ENCODE measurements at regions not wholly inside any gene's neighbourhood (a gene's known extent, or its start where the extent isn't known, plus 50 kb on each side); places are given as distances from the start of the nearest gene placed in this dataset.
A peak's percentile ranks its signal among the peaks of the same experiment; 100 is the strongest.

DNA sequence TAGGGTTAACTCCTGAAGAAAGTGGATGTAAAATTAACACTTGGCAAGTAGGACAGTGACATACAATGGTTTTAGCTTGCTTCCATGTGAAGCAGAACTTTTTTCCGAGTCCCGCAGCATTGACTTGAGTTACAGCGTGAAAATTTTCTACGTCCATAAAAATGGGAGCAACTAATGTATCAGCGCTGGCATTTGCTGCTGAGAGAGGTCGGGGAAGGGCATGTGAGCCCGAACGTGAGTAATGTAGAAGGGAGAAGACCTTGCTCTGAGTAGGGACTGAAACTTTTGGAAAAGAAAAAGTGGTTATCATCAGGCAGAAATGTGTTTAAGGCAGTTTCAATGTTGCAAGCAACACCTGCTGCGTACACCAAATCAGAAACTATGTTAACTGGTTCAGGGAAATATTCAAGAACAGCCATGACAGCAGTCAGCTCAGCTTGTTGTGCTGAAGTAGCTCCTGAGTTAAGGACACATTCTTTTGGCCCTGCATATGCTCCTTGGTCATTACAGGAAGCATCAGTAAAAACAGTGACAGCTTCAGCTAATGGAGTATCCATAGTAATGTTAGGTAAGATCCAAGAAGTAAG lies 70.9 kb upstream of the ARL4D start:
- DNase-seq (ENCODE audit: low read depth in 1 of 2, low spot score in 2 of 2), result no peak
- H3K4me3 ChIP-seq, result no peak overlapping the region

GRCh38 chr17:43327421-43327820 lies 71.4 kb upstream of the ARL4D start:
- Histone ChIP-seq H3K9me3 (replicated peaks) (no peaks in the 10 kb centered on the region), H3K4me1 (replicated peaks) (peaks cover 7% of the 10 kb centered on the region), H3K36me3 (no peaks in the 10 kb centered on the region), H3K27ac (no peak overlapping the region), H3K4me3 (no peak overlapping the region), H3K27me3 (replicated peaks) (no peaks in the 10 kb centered on the region)
- DNase-seq (ENCODE audit: low read depth in 1 of 2, low spot score in 2 of 2), result no peak

More for the DNA sequence above, 70.9 kb upstream of the ARL4D start:
- Histone ChIP-seq H3K27ac (no peak overlapping the region), H3K27me3 (replicated peaks) (no peaks in the 10 kb centered on the region), H3K4me1 (replicated peaks) (peaks cover 7% of the 10 kb centered on the region), H3K36me3 (no peaks in the 10 kb centered on the region), H3K9me3 (replicated peaks) (no peaks in the 10 kb centered on the region)

DNA sequence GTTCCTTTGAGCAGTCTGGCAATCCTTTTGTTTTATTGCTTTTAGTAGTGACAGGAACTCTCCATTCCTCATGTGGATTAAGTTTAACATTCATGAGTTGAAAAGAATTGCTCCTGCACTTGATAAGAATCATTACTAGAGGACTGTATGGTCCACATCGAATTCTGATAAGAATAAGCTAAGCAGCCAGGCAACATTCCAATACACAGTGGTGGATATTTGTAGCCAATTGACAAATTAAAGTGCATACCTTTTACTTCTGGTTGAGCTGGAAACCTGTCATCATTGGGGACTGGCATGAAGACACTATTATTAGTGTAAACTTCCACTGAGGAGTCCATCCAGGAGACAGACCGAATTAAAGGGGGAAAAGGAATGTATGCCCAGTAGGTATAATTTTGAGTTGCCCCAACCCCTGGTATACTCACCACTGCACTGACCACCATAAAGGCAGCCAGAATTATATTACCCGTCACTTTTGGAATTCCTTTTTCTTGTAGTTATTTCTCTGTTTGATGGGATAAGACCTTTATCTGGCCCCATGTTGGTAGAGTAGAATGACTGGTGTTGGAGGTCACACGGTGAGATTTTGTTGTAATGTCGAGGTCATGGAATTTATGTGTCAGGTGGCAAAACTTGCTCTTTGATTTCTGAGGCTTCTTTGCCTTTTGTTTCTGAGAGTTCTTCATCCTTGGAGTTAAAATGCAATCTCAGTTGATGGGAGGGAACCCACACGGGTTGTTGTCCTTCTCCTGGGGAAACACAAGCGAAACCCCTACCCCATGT lies 72.1 kb upstream of the ARL4D start:
- Histone ChIP-seq H3K4me1 (replicated peaks) (peaks cover 7% of the 10 kb centered on the region), H3K4me3 (no peak overlapping the region), H3K36me3 (no peaks in the 10 kb centered on the region), H3K27ac (no peak overlapping the region), H3K27me3 (replicated peaks) (no peaks in the 10 kb centered on the region), H3K9me3 (replicated peaks) (no peaks in the 10 kb centered on the region)
- no peak for DNase-seq (ENCODE audit: low read depth in 1 of 2, low spot score in 2 of 2)

GRCh38 chr17:43324205-43324893 lies 74.4 kb upstream of the ARL4D start:
- Histone ChIP-seq H3K9me3 (replicated peaks) (peaks cover 5% of the 10 kb centered on the region), H3K27ac (no peak overlapping the region), H3K27me3 (replicated peaks) (no peaks in the 10 kb centered on the region), H3K36me3 (no peaks in the 10 kb centered on the region), H3K4me1 (replicated peaks) (peaks cover 7% of the 10 kb centered on the region), H3K4me3 (peak overlapping the region; percentile 15)
- DNase-seq (ENCODE audit: low read depth in 1 of 2, low spot score in 2 of 2), result peak; percentile 48 to 72

DNA sequence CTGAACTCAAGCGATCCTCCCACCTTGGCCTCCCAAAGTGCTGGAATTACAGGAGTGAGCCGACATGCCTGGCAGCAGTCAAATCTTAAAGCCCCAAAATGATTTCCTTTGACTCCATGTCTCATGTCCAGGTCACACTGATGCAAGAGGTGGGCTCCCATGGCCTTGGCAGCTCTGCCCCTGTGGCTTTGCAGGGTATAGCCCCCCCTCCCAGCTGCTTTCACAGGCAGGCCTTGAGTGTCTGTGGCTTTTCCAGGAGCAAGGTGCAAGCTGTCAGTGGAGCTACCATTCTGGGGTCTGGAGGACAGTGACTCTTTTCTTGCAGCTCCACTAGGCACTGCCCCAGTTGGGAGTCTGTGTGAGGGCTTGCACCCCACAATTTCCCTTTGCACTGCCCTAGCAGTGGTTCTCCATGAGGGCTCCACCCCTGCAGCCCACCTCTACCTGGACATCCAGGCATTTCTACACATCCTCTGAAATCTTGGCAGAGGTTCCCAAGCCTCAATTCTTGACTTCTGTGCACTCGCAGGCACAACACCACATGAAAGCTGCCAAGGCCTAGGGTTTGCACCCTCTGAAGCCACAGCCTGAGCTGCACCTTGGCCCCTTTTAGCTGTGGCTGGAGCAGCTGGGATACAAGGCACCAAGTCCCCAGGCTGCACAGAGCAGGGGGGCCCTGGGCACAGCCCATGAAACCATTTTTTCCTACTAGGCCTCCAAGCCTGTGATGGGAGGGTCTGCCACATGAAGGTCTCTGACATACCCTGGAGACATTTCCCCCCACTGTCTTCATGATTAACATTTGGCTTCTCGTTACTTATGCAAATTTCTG lies 79.3 kb upstream of the ARL4D start:
- no peak overlapping the region for H3K27ac ChIP-seq
- H3K9me3 ChIP-seq (replicated peaks), result peaks cover 6% of the 10 kb centered on the region

GRCh38 chr17:43316522-43317142 lies 82.2 kb upstream of the ARL4D start:
- Histone ChIP-seq H3K4me1 (replicated peaks) (peaks cover 5% of the 10 kb centered on the region; the same call in 1 of the 2 replicates), H3K36me3 (no peaks in the 10 kb centered on the region), H3K27ac (no peak overlapping the region), H3K9me3 (replicated peaks) (peaks cover 6% of the 10 kb centered on the region), H3K27me3 (replicated peaks) (no peaks in the 10 kb centered on the region), H3K4me3 (no peak overlapping the region)
- peak in 1 of 2 experiments; percentile 55 for DNase-seq (ENCODE audit: low read depth in 1 of 2, low spot score in 2 of 2)

More for the DNA sequence above, 79.3 kb upstream of the ARL4D start:
- no peak overlapping the region for H3K4me3 ChIP-seq
- no peaks in the 10 kb centered on the region for H3K36me3 ChIP-seq
- no peak for DNase-seq (ENCODE audit: low read depth in 1 of 2, low spot score in 2 of 2)
- peaks cover 10% of the 10 kb centered on the region for H3K4me1 ChIP-seq (replicated peaks)
- no peaks in the 10 kb centered on the region for H3K27me3 ChIP-seq (replicated peaks)

GRCh38 chr17:43315858-43316521 lies 82.2 kb upstream of the RNU2-1 start:
- H3K9me3 ChIP-seq (replicated peaks), result peaks cover 6% of the 10 kb centered on the region
- H3K27ac ChIP-seq, result no peak overlapping the region
- H3K27me3 ChIP-seq (replicated peaks), result no peaks in the 10 kb centered on the region
- H3K4me3 ChIP-seq, result no peak overlapping the region
- peaks cover 5% of the 10 kb centered on the region; the same call in 1 of the 2 replicates for H3K4me1 ChIP-seq (replicated peaks)
- DNase-seq (ENCODE audit: low read depth in 1 of 2, low spot score in 2 of 2), result no peak
- H3K36me3 ChIP-seq, result no peaks in the 10 kb centered on the region

DNA sequence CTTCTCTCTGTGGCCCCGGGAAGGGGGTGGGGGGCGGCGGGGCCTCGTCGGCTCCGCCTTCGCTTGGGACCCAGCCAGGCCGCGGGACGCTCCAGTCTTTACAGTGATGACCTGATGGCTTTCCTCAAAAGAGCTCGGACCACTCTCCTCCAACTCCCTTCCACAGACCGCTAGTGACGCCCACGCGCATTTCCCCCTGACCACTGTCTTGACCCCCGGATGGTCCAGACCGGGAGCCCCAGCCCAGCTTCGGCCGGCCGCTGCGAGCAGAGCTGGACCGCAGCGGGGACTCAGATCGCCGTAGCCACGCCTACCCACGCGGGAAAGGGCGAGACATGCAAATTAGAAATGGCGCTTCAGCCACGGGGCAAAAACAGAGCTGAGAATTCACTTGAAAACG lies 81.6 kb upstream of the RNU2-1 start:
- Histone ChIP-seq H3K4me1 (replicated peaks) (peaks cover 5% of the 10 kb centered on the region; the same call in 1 of the 2 replicates), H3K9me3 (replicated peaks) (peaks cover 6% of the 10 kb centered on the region), H3K36me3 (no peaks in the 10 kb centered on the region), H3K27me3 (replicated peaks) (no peaks in the 10 kb centered on the region), H3K4me3 (no peak overlapping the region), H3K27ac (no peak overlapping the region)
- no peak for DNase-seq (ENCODE audit: low read depth in 1 of 2, low spot score in 2 of 2)

DNA sequence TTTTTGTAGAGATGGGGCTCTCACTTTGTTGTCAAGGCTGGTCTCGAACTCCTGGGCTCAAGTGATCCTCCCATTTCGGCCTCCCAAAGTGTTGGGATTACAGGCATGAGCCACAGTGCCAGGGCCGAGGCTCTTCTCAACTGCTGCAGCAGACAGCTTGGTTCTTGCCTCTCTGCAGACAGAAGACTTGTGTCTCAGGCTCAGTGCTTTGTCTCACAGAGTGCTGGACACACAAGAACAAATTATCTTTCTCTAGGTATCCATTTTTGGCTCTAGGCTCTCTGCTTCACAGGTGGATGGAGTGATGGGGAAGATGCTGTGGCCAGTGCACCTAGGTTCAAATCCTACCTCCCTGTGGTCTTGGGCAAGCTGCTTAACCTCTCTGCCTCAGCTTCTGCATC lies 80.8 kb upstream of the RNU2-1 start:
- DNase-seq (ENCODE audit: low read depth in 1 of 2, low spot score in 2 of 2), result peak; percentile 32 to 37
- Histone ChIP-seq H3K4me1 (replicated peaks) (peaks cover 5% of the 10 kb centered on the region; the same call in 1 of the 2 replicates), H3K36me3 (no peaks in the 10 kb centered on the region), H3K4me3 (no peak overlapping the region), H3K27ac (no peak overlapping the region), H3K27me3 (replicated peaks) (no peaks in the 10 kb centered on the region), H3K9me3 (replicated peaks) (peaks cover 4% of the 10 kb centered on the region)

DNA sequence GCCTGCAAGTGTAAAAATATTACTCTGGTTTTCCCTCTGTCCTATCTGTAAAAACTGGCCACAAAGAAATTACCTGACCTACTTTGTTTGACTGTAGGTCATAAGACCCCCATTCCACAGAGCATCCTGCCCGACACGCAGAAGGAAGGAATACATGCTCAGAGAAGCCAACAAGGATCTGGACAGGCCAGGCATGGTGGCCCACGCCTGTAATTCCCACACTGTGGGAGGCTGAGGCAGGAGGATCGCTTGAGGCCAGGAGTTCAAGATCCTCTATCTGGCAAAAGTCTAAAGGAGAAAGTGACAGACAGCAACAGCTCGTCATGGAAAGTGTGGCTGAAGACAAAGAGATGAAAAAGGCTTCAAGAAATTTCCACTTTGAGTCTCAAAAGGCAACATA lies 78.2 kb upstream of the RNU2-1 start:
- H3K4me1 ChIP-seq (replicated peaks), result peaks cover 5% of the 10 kb centered on the region; the same call in 1 of the 2 replicates
- no peaks in the 10 kb centered on the region for H3K36me3 ChIP-seq
- H3K27ac ChIP-seq, result no peak overlapping the region
- no peaks in the 10 kb centered on the region for H3K9me3 ChIP-seq (replicated peaks)
- peak in 1 of 2 experiments; percentile 37 for DNase-seq (ENCODE audit: low read depth in 1 of 2, low spot score in 2 of 2)
- H3K27me3 ChIP-seq (replicated peaks), result no peaks in the 10 kb centered on the region
- H3K4me3 ChIP-seq, result no peak overlapping the region

- Histone ChIP-seq H3K9me3 (replicated peaks) (no peaks in the 10 kb centered on the region), H3K4me3 (no peak overlapping the region), H3K27ac (no peak overlapping the region), H3K4me1 (replicated peaks) (no peaks in the 10 kb centered on the region), H3K36me3 (no peaks in the 10 kb centered on the region), H3K27me3 (replicated peaks) (no peaks in the 10 kb centered on the region)
- peak in 1 of 2 experiments; percentile 16 for DNase-seq (ENCODE audit: low read depth in 1 of 2, low spot score in 2 of 2)
Observed at GRCh38 chr17:43309505-43310332, 75.9 kb upstream of the RNU2-1 start.

DNA sequence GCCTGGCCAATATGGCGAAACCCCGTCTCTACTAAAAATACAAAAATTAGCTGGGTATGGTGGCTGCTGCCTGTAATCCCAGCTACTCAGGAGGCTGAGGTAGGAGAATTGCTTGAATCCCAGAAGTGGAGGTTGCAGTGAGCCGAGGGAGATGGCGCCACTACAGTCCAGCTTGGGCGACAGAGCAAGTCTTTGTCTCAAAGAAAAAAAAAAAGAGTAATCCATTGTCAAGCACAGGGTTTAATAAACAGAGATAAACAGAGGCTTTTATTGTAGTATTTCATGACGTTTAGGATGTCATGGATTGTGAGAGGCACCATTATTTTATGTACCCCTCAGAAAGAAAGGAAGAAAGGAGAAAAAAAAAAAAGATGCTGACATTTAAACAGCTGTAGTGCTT lies 75.2 kb upstream of the RNU2-1 start:
- Histone ChIP-seq H3K27ac (no peak overlapping the region), H3K4me3 (no peak overlapping the region), H3K9me3 (replicated peaks) (no peaks in the 10 kb centered on the region), H3K36me3 (no peaks in the 10 kb centered on the region), H3K4me1 (replicated peaks) (no peaks in the 10 kb centered on the region), H3K27me3 (replicated peaks) (no peaks in the 10 kb centered on the region)
- DNase-seq (ENCODE audit: low read depth in 1 of 2, low spot score in 2 of 2), result peak in 1 of 2 experiments; percentile 22

Data from SJSA1 (cell line).